Common myeloid progenitor, CD34-positive (primary cell): ENCODE measurements at regions not wholly inside any gene's neighbourhood (a gene's known extent, or its start where the extent isn't known, plus 50 kb on each side); places are given as distances from the start of the nearest gene placed in this dataset.
A peak's percentile ranks its signal among the peaks of the same experiment; 100 is the strongest.

Experiments used
- CTCF ChIA-PET: fragments of 350-600 bp; sonication (Branson Sonifier 250); formaldehyde crosslinking; loops from one replicate; lab custom pipeline; 2021; ENCODE audit warnings: antibody characterized with exemption; lab: Charles Lee
- POLR2A ChIA-PET: fragments of 350-600 bp; sonication (Branson Sonifier 250); formaldehyde crosslinking; loops from one replicate; lab custom pipeline; 2021; ENCODE audit warnings: antibody characterized with exemption; lab: Charles Lee
- DNase-seq, 3 donors: peaks; one replicate each; pipeline versions ENCODE4 v3.0.0 to v3.0.0-alpha.2; 2013
- H3K27ac ChIP-seq, 2 experiments: 1 replicate in 1 of 2; 2 replicates in 1 of 2; pipeline ENCODE4 v1.7.0; 2013; ENCODE audit warnings: inconsistent platforms in 2 of 2, low read length in 2 of 2, mild to moderate bottlenecking in 2 of 2, low read depth in 1 of 2, moderate library complexity in 1 of 2; ENCODE audit not compliant: severe bottlenecking in 2 of 2, insufficient read depth in 1 of 2, poor library complexity in 1 of 2
- H3K27me3 ChIP-seq, 5 experiments: replicated peaks in 2 of 5; 1 replicate in 3 of 5; 2 replicates in 2 of 5; pipeline versions ENCODE4 v1.6.1 to v1.7.0; 2013; ENCODE audit warnings: low read length in 4 of 5, mild to moderate bottlenecking in 2 of 5, moderate library complexity in 2 of 5, inconsistent platforms in 1 of 5; ENCODE audit not compliant: insufficient read depth in 5 of 5, control insufficient read depth in 4 of 5
- H3K36me3 ChIP-seq, 4 experiments: 1 replicate in 2 of 4; 2 replicates in 2 of 4; pipeline versions ENCODE4 v1.6.1 to v1.7.0; 2013; ENCODE audit warnings: low read length in 3 of 4, control low read depth in 1 of 4, mild to moderate bottlenecking in 1 of 4; ENCODE audit not compliant: control insufficient read depth in 4 of 4, insufficient read depth in 4 of 4
- H3K4me1 ChIP-seq, 4 experiments: 1 replicate in 3 of 4; 2 replicates in 1 of 4; pipeline versions ENCODE4 v1.6.1 to v1.7.1; 2013; ENCODE audit warnings: low read length in 3 of 4, mild to moderate bottlenecking in 3 of 4, control low read depth in 1 of 4, inconsistent platforms in 1 of 4, moderate library complexity in 1 of 4; ENCODE audit not compliant: control insufficient read depth in 4 of 4, insufficient read depth in 4 of 4; ENCODE audit errors: control extremely low read depth in 1 of 4
- H3K4me3 ChIP-seq, 7 experiments: 1 replicate in 4 of 7; 2 replicates in 3 of 7; pipeline versions ENCODE4 v1.5.1 to v1.7.0; 2013; ENCODE audit warnings: mild to moderate bottlenecking in 7 of 7, low read length in 6 of 7, moderate library complexity in 6 of 7, inconsistent platforms in 2 of 7, low read depth in 2 of 7, control low read depth in 1 of 7; ENCODE audit not compliant: insufficient read depth in 4 of 7, control insufficient read depth in 1 of 7; ENCODE audit errors: extremely low read depth in 1 of 7
- H3K9me3 ChIP-seq, 5 experiments: 1 replicate in 4 of 5; 2 replicates in 1 of 5; pipeline versions ENCODE4 v1.6.1 to v1.7.1; 2013; ENCODE audit warnings: low read length in 4 of 5, mild to moderate bottlenecking in 2 of 5, inconsistent platforms in 1 of 5, low read depth in 1 of 5, moderate library complexity in 1 of 5; ENCODE audit not compliant: control insufficient read depth in 4 of 5, insufficient read depth in 2 of 5; ENCODE audit errors: control extremely low read depth in 1 of 5
- WGBS: methylation state at CpG from one replicate; pipeline ENCODE4 v1.1.5; 2013; ENCODE audit not compliant: insufficient coverage; 5-methylcytosine and 5-hydroxymethylcytosine counted together

- ChIA-PET CTCF (interaction anchor here (0.9 kb wide), 1 partner anchor 26 kb away, joined by 3 read pairs; no protein-coding TSS in a partner anchor), POLR2A (no interaction called here)
- Histone ChIP-seq H3K4me1 (no peaks in the 10 kb centered on the region), H3K36me3 (no peaks in the 10 kb centered on the region), H3K4me3 (no peak overlapping the region), H3K27ac (no peak overlapping the region), H3K27me3 (peaks cover 0 to 3% (median 0%) of the 10 kb centered on the region in 5 experiments), H3K9me3 (peaks cover 0 to 3% (median 0%) of the 10 kb centered on the region in 5 experiments)
- no peak for DNase-seq
- 92% methylated on average over 3 of the region's 4 CpGs for WGBS
These were observed 123.5 kb downstream of the MBD2 start for GRCh38 chr18:54100920-54101470.

GRCh38 chr18:54100466-54100865 lies 124.0 kb downstream of the MBD2 start:
- Histone ChIP-seq H3K36me3 (no peaks in the 10 kb centered on the region), H3K9me3 (peaks cover 0 to 3% (median 0%) of the 10 kb centered on the region in 5 experiments), H3K4me1 (no peaks in the 10 kb centered on the region), H3K27me3 (peaks cover 0 to 3% (median 0%) of the 10 kb centered on the region in 5 experiments), H3K27ac (no peak overlapping the region), H3K4me3 (no peak overlapping the region)
- ChIA-PET CTCF (interaction anchor here (0.9 kb wide), 1 partner anchor 27 kb away, joined by 3 read pairs; no protein-coding TSS in a partner anchor), POLR2A (no interaction called here)
- no peak for DNase-seq
- WGBS = no CpG with 5 or more reads among the region's 2 CpGs

- POLR2A ChIA-PET = no interaction called here
- CTCF ChIA-PET = interaction anchor here (1.5 kb wide), 1 partner anchor 11 kb away, joined by 3 read pairs; no protein-coding TSS in a partner anchor
- WGBS = 100% methylated on average over 3 of the region's 4 CpGs
- no peak overlapping the region for H3K27ac ChIP-seq
- H3K9me3 ChIP-seq = peaks cover 0 to 3% (median 0%) of the 10 kb centered on the region in 5 experiments
- H3K4me1 ChIP-seq = no peaks in the 10 kb centered on the region
- H3K4me3 ChIP-seq = no peak overlapping the region
- no peaks in the 10 kb centered on the region for H3K36me3 ChIP-seq
- peaks cover 0 to 5% (median 0%) of the 10 kb centered on the region in 5 experiments for H3K27me3 ChIP-seq
- DNase-seq = no peak
These were observed 130.0 kb downstream of the MBD2 start for GRCh38 chr18:54094474-54094873.

- DNase-seq = no peak
- WGBS = 90% methylated on average over 2 of the region's 2 CpGs
These were observed 133.6 kb downstream of the MBD2 start for GRCh38 chr18:54090856-54091255.

GRCh38 chr18:54089749-54090459 lies 134.6 kb downstream of the MBD2 start:
- no peak overlapping the region for H3K4me3 ChIP-seq
- DNase-seq = peak in 1 of 3 donors; percentile 2
- 100% methylated on average over 1 of the region's 2 CpGs for whole genome bisulfite sequencing
- ChIA-PET POLR2A (no interaction called here), CTCF (no interaction called here)
- no peaks in the 10 kb centered on the region for H3K4me1 ChIP-seq
- peaks cover 0 to 5% (median 0%) of the 10 kb centered on the region in 5 experiments for H3K27me3 ChIP-seq
- peaks cover 0 to 2% (median 0%) of the 10 kb centered on the region in 5 experiments for H3K9me3 ChIP-seq
- H3K36me3 ChIP-seq = no peaks in the 10 kb centered on the region
- H3K27ac ChIP-seq = no peak overlapping the region

More at GRCh38 chr18:54090856-54091255, 133.6 kb downstream of the MBD2 start:
- H3K27me3 ChIP-seq = peaks cover 0 to 5% (median 0%) of the 10 kb centered on the region in 5 experiments
- no peaks in the 10 kb centered on the region for H3K36me3 ChIP-seq
- no peak overlapping the region for H3K4me3 ChIP-seq
- peaks cover 0 to 2% (median 0%) of the 10 kb centered on the region in 5 experiments for H3K9me3 ChIP-seq
- ChIA-PET CTCF (no interaction called here), POLR2A (no interaction called here)
- H3K27ac ChIP-seq = no peak overlapping the region
- no peaks in the 10 kb centered on the region for H3K4me1 ChIP-seq

GRCh38 chr18:54086863-54087262 lies 137.6 kb downstream of the MBD2 start:
- CTCF ChIA-PET = no interaction called here
- Histone ChIP-seq H3K27me3 (peaks cover 0 to 2% (median 0%) of the 10 kb centered on the region in 5 experiments), H3K4me1 (no peaks in the 10 kb centered on the region), H3K4me3 (no peak overlapping the region), H3K9me3 (peaks cover 0 to 11% (median 7%) of the 10 kb centered on the region in 5 experiments), H3K27ac (no peak overlapping the region), H3K36me3 (no peaks in the 10 kb centered on the region)
- POLR2A ChIA-PET = no interaction called here
- 100% methylated on average over 2 of the region's 3 CpGs for WGBS
- no peak for DNase-seq
